H9 (cell line): ENCODE measurements at regions not wholly inside any gene's neighbourhood (a gene's known extent, or its start where the extent isn't known, plus 50 kb on each side); places are given as distances from the start of the nearest gene placed in this dataset.

Experiments
- DNase-seq: peaks from one replicate; pipeline ENCODE4 v3.0.0-alpha.2; 2017
- H2AFZ ChIP-seq: one replicate; pipeline ENCODE4 v1.6.1; 2013; ENCODE audit warnings: mild to moderate bottlenecking, low read length, control low read depth, moderate library complexity
- H2AK5ac ChIP-seq: 2 replicates; pipeline ENCODE4 v1.6.1; 2013; ENCODE audit warnings: low read length, control low read depth, mixed read lengths; ENCODE audit not compliant: insufficient read length
- H2BK120ac ChIP-seq: one replicate; pipeline ENCODE4 v1.6.1; 2013; ENCODE audit warnings: low read depth, mild to moderate bottlenecking, low read length, control low read depth, inconsistent platforms; ENCODE audit not compliant: poor library complexity, severe bottlenecking
- H2BK12ac ChIP-seq: 2 replicates; pipeline ENCODE4 v1.6.1; 2013; ENCODE audit warnings: low read length, control low read depth, mixed read lengths, low read depth; ENCODE audit not compliant: insufficient read length
- H2BK15ac ChIP-seq: 2 replicates; pipeline ENCODE4 v1.6.1; 2013; ENCODE audit warnings: low read depth, low read length, control low read depth
- H2BK20ac ChIP-seq: one replicate; pipeline ENCODE4 v1.6.1; 2013; ENCODE audit warnings: low read depth, mild to moderate bottlenecking, low read length, control low read depth, inconsistent platforms; ENCODE audit not compliant: poor library complexity, severe bottlenecking
- H2BK5ac ChIP-seq: 2 replicates; pipeline ENCODE4 v1.6.1; 2013; ENCODE audit warnings: low read length, control low read depth, mixed read lengths; ENCODE audit not compliant: insufficient read length
- H3K14ac ChIP-seq: 2 replicates; pipeline ENCODE4 v1.6.1; 2013; ENCODE audit warnings: low read length, control low read depth; ENCODE audit not compliant: insufficient read depth
- H3K18ac ChIP-seq: 2 replicates; pipeline ENCODE4 v1.6.1; 2013; ENCODE audit warnings: low read depth, mild to moderate bottlenecking, mixed read lengths, low read length, control low read depth; ENCODE audit not compliant: insufficient read length
- H3K23ac ChIP-seq: 2 replicates; pipeline ENCODE4 v1.6.1; 2013; ENCODE audit warnings: low read length, control low read depth, mixed read lengths, low read depth; ENCODE audit not compliant: insufficient read length
- H3K23me2 ChIP-seq: 2 replicates; pipeline ENCODE4 v1.6.1; 2013; ENCODE audit warnings: low read depth, mild to moderate bottlenecking, mixed read lengths, low read length, control low read depth; ENCODE audit not compliant: insufficient read length, poor library complexity, severe bottlenecking
- H3K27ac ChIP-seq: 2 replicates; pipeline ENCODE4 v1.5.1; 2013; ENCODE audit warnings: low read length, control low read depth, mixed read lengths, low read depth; ENCODE audit not compliant: insufficient read length
- H3K27me3 ChIP-seq: 2 replicates; pipeline ENCODE4 v1.6.1; 2013; ENCODE audit warnings: low read length, control low read depth, inconsistent platforms; ENCODE audit not compliant: insufficient read depth
- H3K4ac ChIP-seq: 2 replicates; pipeline ENCODE4 v1.6.1; 2013; ENCODE audit warnings: low read depth, mild to moderate bottlenecking, control low read depth, inconsistent platforms, low read length, moderate library complexity
- H3K4me1 ChIP-seq: 2 replicates; pipeline ENCODE4 v1.6.1; 2013; ENCODE audit warnings: low read length, control low read depth, inconsistent platforms; ENCODE audit not compliant: insufficient read depth
- H3K4me2 ChIP-seq: 2 replicates; pipeline ENCODE4 v1.6.1; 2013; ENCODE audit warnings: low read length, control low read depth, mixed read lengths; ENCODE audit not compliant: insufficient read length, insufficient read depth
- H3K56ac ChIP-seq: 2 replicates; pipeline ENCODE4 v1.6.1; 2013; ENCODE audit warnings: low read depth, mild to moderate bottlenecking, mixed read lengths, low read length, control low read depth; ENCODE audit not compliant: insufficient read length
- H3K79me1 ChIP-seq: 2 replicates; pipeline ENCODE4 v1.6.1; 2013; ENCODE audit warnings: low read depth, mild to moderate bottlenecking, moderate library complexity, low read length, control low read depth, inconsistent platforms; ENCODE audit not compliant: insufficient read depth, poor library complexity, severe bottlenecking
- H3K79me2 ChIP-seq: 2 replicates; pipeline ENCODE4 v1.6.1; 2013; ENCODE audit warnings: low read length, control low read depth, inconsistent platforms; ENCODE audit not compliant: insufficient read depth
- H3K9ac ChIP-seq: 2 replicates; pipeline ENCODE4 v1.6.1; 2013; ENCODE audit warnings: low read length, control low read depth, mixed read lengths; ENCODE audit not compliant: insufficient read length; ENCODE audit errors: extremely low read depth
- H3K9me3 ChIP-seq: one replicate; pipeline ENCODE4 v1.6.1; 2013; ENCODE audit warnings: low read depth, low read length, inconsistent platforms; ENCODE audit not compliant: control insufficient read depth
- H3T11ph ChIP-seq: one replicate; pipeline ENCODE4 v1.6.1; 2013; ENCODE audit warnings: mild to moderate bottlenecking, low read length, control low read depth, inconsistent platforms
- H4K20me1 ChIP-seq: one replicate; pipeline ENCODE4 v1.6.1; 2013; ENCODE audit not compliant: control insufficient read depth, insufficient read length, insufficient read depth
- H4K5ac ChIP-seq: 2 replicates; pipeline ENCODE4 v1.6.1; 2013; ENCODE audit warnings: low read depth, mild to moderate bottlenecking, mixed read lengths, low read length, control low read depth; ENCODE audit not compliant: insufficient read length
- H4K8ac ChIP-seq: replicated peaks from 2 replicates; pipeline ENCODE4 v1.6.1; 2013; ENCODE audit warnings: low read length, control low read depth, mixed read lengths, low read depth; ENCODE audit not compliant: insufficient read length
- H4K91ac ChIP-seq: 2 replicates; pipeline ENCODE4 v1.6.1; 2013; ENCODE audit warnings: low read depth, mild to moderate bottlenecking, moderate library complexity, mixed read lengths, low read length, control low read depth; ENCODE audit not compliant: insufficient read length
- H3K27ac Mint-ChIP-seq, 3 experiments: 2 replicates in 2 of 3; 3 replicates in 1 of 3; pipeline ENCODE4 v1.8.0; 2020 to 2021; ENCODE audit warnings: mixed read lengths in 3 of 3, mild to moderate bottlenecking in 1 of 3, moderate library complexity in 1 of 3
- H3K27me3 Mint-ChIP-seq: 2 replicates; pipeline ENCODE4 v1.8.0; 2021; ENCODE audit warnings: low read depth, mild to moderate bottlenecking, moderate library complexity, mixed read lengths
- H3K36me3 Mint-ChIP-seq, 3 experiments: 2 replicates in 2 of 3; 3 replicates in 1 of 3; pipeline ENCODE4 v1.8.0; 2020 to 2021; ENCODE audit warnings: low read depth in 3 of 3, mixed read lengths in 3 of 3; ENCODE audit not compliant: insufficient read depth in 1 of 3
- H3K4me1 Mint-ChIP-seq, 2 experiments: 2 replicates each; pipeline ENCODE4 v1.8.0; 2020; ENCODE audit warnings: mixed read lengths in 2 of 2
- H3K4me3 Mint-ChIP-seq, 2 experiments: 2 replicates in 1 of 2; 3 replicates in 1 of 2; pipeline ENCODE4 v1.8.0; 2020 to 2021; ENCODE audit warnings: mild to moderate bottlenecking in 2 of 2, mixed read lengths in 2 of 2, moderate library complexity in 1 of 2
- H3K9me3 Mint-ChIP-seq, 2 experiments: 2 replicates in 1 of 2; 3 replicates in 1 of 2; pipeline ENCODE4 v1.8.0; 2020; ENCODE audit warnings: mild to moderate bottlenecking in 2 of 2, mixed read lengths in 2 of 2, moderate library complexity in 1 of 2
- CTCF ChIP-seq: fragments of 200-600 bp; sonication (generic); conservative IDR thresholded peaks from 3 replicates; pipeline ENCODE4 v1.8.0; 2021; ENCODE audit warnings: antibody characterized with exemption, mild to moderate bottlenecking

GRCh38 chr4:66647476-66647875, 897.8 kb downstream of the CENPC start:
- no peaks in the 10 kb centered on the region for H3K23me2 ChIP-seq
- no peak overlapping the region for H3K23ac ChIP-seq
- no peak for TF ChIP-seq CTCF
- H3K79me2 ChIP-seq, result no peaks in the 10 kb centered on the region
- H3K4me3 Mint-ChIP-seq, result no peak overlapping the region
- no peak overlapping the region for H2BK12ac ChIP-seq
- H3T11ph ChIP-seq, result no peak overlapping the region
- H3K4me1 ChIP-seq, result no peaks in the 10 kb centered on the region
- no peaks in the 10 kb centered on the region for H3K27me3 ChIP-seq
- no peak for DNase-seq
- no peaks in the 10 kb centered on the region for H4K20me1 ChIP-seq
- H3K27ac ChIP-seq, result no peak overlapping the region
- H3K27ac Mint-ChIP-seq, result no peak overlapping the region
- H3K56ac ChIP-seq, result no peak overlapping the region
- no peak overlapping the region for H3K4me2 ChIP-seq
- no peak overlapping the region for H3K18ac ChIP-seq
- H3K4ac ChIP-seq, result no peak overlapping the region
- peaks cover 6 to 8% of the 10 kb centered on the region in 2 experiments for H3K4me1 Mint-ChIP-seq
- no peak overlapping the region for H2BK20ac ChIP-seq
- H4K5ac ChIP-seq, result no peak overlapping the region
- H2AK5ac ChIP-seq, result no peak overlapping the region
- no peak overlapping the region for H4K8ac ChIP-seq
- no peak overlapping the region for H2BK5ac ChIP-seq
- no peak overlapping the region for H2AFZ ChIP-seq
- no peak overlapping the region for H3K14ac ChIP-seq
- H4K91ac ChIP-seq, result no peak overlapping the region
- no peaks in the 10 kb centered on the region for H3K79me1 ChIP-seq
- H3K27me3 Mint-ChIP-seq, result no peaks in the 10 kb centered on the region
- no peaks in the 10 kb centered on the region; a peak in 1 of 5 replicates for H3K9me3 Mint-ChIP-seq
- no peak overlapping the region for H3K9ac ChIP-seq
- H3K9me3 ChIP-seq, result no peaks in the 10 kb centered on the region
- no peaks in the 10 kb centered on the region for H3K36me3 Mint-ChIP-seq
- H2BK15ac ChIP-seq, result no peak overlapping the region
- no peak overlapping the region for H2BK120ac ChIP-seq
